ENCODE measurements at regions not wholly inside any gene's neighbourhood (a gene's known extent, or its start where the extent isn't known, plus 50 kb on each side); places are given as distances from the start of the nearest gene placed in this dataset.

DNA sequence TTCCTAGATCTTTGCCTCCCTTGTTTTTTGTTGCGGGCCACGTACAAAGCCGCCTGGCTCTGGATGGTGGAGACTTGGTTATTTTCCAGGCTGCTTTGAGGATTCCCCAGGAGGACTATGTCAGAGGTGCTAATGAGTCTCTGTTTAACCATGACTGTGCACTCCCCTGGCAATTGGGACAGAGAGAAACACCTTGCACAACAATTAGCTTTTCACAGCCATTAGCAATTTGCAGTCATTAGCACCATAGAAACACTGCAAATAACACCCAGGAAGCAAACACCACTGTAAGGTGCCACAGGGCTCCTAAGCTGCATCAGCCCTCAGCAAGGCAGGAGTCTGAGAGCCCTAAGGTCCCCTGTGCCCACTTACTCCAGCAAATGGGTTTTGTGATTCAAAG lies 201.0 kb upstream of the VLDLR start:
- TF ChIP-seq, protein P1, sequence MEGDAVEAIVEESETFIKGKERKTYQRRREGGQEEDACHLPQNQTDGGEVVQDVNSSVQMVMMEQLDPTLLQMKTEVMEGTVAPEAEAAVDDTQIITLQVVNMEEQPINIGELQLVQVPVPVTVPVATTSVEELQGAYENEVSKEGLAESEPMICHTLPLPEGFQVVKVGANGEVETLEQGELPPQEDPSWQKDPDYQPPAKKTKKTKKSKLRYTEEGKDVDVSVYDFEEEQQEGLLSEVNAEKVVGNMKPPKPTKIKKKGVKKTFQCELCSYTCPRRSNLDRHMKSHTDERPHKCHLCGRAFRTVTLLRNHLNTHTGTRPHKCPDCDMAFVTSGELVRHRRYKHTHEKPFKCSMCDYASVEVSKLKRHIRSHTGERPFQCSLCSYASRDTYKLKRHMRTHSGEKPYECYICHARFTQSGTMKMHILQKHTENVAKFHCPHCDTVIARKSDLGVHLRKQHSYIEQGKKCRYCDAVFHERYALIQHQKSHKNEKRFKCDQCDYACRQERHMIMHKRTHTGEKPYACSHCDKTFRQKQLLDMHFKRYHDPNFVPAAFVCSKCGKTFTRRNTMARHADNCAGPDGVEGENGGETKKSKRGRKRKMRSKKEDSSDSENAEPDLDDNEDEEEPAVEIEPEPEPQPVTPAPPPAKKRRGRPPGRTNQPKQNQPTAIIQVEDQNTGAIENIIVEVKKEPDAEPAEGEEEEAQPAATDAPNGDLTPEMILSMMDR (conservative IDR thresholded peaks at IDR 0.05; ENCODE audit: low read depth, low read length) = no peak
- TF ChIP-seq POLR2A (IDR thresholded peaks at IDR 0.05; ENCODE audit: low read depth, low read length) = no peak
- TF ChIP-seq, protein P2, sequence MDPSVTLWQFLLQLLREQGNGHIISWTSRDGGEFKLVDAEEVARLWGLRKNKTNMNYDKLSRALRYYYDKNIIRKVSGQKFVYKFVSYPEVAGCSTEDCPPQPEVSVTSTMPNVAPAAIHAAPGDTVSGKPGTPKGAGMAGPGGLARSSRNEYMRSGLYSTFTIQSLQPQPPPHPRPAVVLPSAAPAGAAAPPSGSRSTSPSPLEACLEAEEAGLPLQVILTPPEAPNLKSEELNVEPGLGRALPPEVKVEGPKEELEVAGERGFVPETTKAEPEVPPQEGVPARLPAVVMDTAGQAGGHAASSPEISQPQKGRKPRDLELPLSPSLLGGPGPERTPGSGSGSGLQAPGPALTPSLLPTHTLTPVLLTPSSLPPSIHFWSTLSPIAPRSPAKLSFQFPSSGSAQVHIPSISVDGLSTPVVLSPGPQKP (IDR thresholded peaks at IDR 0.05; ENCODE audit: borderline replicate concordance, low read depth, low read length) = no peak
- no peak for TF ChIP-seq MXI1 (IDR thresholded peaks at IDR 0.05; ENCODE audit: borderline replicate concordance, low read depth, low read length)
- TF ChIP-seq FOS (IDR thresholded peaks at IDR 0.05; ENCODE audit: low read depth, low read length) = no peak
- no peak for TF ChIP-seq SMC3 (IDR thresholded peaks at IDR 0.05; ENCODE audit: low read depth, low read length)

All from IMR-90 (cell line).